ENCODE measurements at regions not wholly inside any gene's neighbourhood (a gene's known extent, or its start where the extent isn't known, plus 50 kb on each side); places are given as distances from the start of the nearest gene placed in this dataset.

- DNase-seq (ENCODE audit: low read depth in 2 of 2): no peak
Observed at GRCh38 chrX:65034292-65034667, 58.0 kb upstream of the ZC4H2 start.
